NCI-H526 treated with DMSO at 0.1 percent for 48 hours (cell line): ENCODE measurements at regions not wholly inside any gene's neighbourhood (a gene's known extent, or its start where the extent isn't known, plus 50 kb on each side); places are given as distances from the start of the nearest gene placed in this dataset.
A peak's percentile ranks its signal among the peaks of the same experiment; 100 is the strongest.
"Not testable (repeated sequence)": the region's sequence is repeated elsewhere in the genome, so short reads cannot be mapped to it uniquely, and the experiment has no call there.

Experiments
- DNase-seq: peaks from one replicate; lab custom pipeline; 2025; lab: John Stamatoyannopoulos, UW

- not testable (repeated sequence) for DNase-seq
These were observed 824.7 kb downstream of the LRRTM4 start for GRCh38 chr2:76697439-76697838.

GRCh38 chr2:76692908-76693307, 829.3 kb downstream of the LRRTM4 start:
- no peak for DNase-seq

- no peak for DNase-seq
These were observed 833.4 kb downstream of the LRRTM4 start for GRCh38 chr2:76688732-76689131.

GRCh38 chr2:76687923-76688322, 834.3 kb downstream of the LRRTM4 start:
- DNase-seq = no peak

- DNase-seq = no peak
These were observed 837.4 kb downstream of the LRRTM4 start for GRCh38 chr2:76684756-76685155.

- no peak for DNase-seq
These were observed 843.2 kb downstream of the LRRTM4 start for GRCh38 chr2:76679025-76679396.

- no peak for DNase-seq
These were observed 843.7 kb downstream of the LRRTM4 start for GRCh38 chr2:76678383-76679024.

- DNase-seq = no peak
These were observed 847.0 kb downstream of the LRRTM4 start for GRCh38 chr2:76675212-76675611.

GRCh38 chr2:76672798-76673197, 849.4 kb downstream of the LRRTM4 start:
- DNase-seq = no peak

- DNase-seq = no peak
These were observed 852.2 kb downstream of the LRRTM4 start for GRCh38 chr2:76669966-76670465.

GRCh38 chr2:76668279-76668678, 853.9 kb downstream of the LRRTM4 start:
- DNase-seq = no peak

GRCh38 chr2:76667821-76668271, 854.3 kb downstream of the LRRTM4 start:
- DNase-seq = no peak

- DNase-seq = no peak
These were observed 880.0 kb downstream of the LRRTM4 start for GRCh38 chr2:76642129-76642528.

- no peak for DNase-seq
These were observed 880.7 kb downstream of the LRRTM4 start for GRCh38 chr2:76641506-76641905.

- DNase-seq = no peak
These were observed 881.3 kb downstream of the LRRTM4 start for GRCh38 chr2:76640905-76641304.

- no peak for DNase-seq
These were observed 883.0 kb downstream of the LRRTM4 start for GRCh38 chr2:76639171-76639680.

- DNase-seq = no peak
These were observed 888.8 kb downstream of the LRRTM4 start for GRCh38 chr2:76633276-76633921.

- DNase-seq = no peak
These were observed 897.1 kb downstream of the LRRTM4 start for GRCh38 chr2:76625101-76625500.

- DNase-seq = no peak
These were observed 902.6 kb upstream of the GCFC2 start for GRCh38 chr2:76613330-76613729.

GRCh38 chr2:76612764-76613163, 902.0 kb upstream of the GCFC2 start:
- no peak for DNase-seq

- no peak for DNase-seq
These were observed 899.7 kb upstream of the GCFC2 start for GRCh38 chr2:76610451-76610850.

GRCh38 chr2:76599732-76600368, 889.1 kb upstream of the GCFC2 start:
- peak; percentile 80 for DNase-seq

- no peak for DNase-seq
These were observed 873.8 kb upstream of the GCFC2 start for GRCh38 chr2:76584474-76584873.
